GM12891 (cell line): ENCODE measurements at regions not wholly inside any gene's neighbourhood (a gene's known extent, or its start where the extent isn't known, plus 50 kb on each side); places are given as distances from the start of the nearest gene placed in this dataset.

Experiments used
- POLR2A ChIP-seq: IDR thresholded peaks from 2 replicates; pipeline ENCODE4 v1.6.1; 2011; ENCODE audit warnings: low read depth, low read length, control low read depth
- POLR2AphosphoS5 ChIP-seq: IDR thresholded peaks from 2 replicates; pipeline ENCODE4 v1.6.1; 2011; ENCODE audit warnings: low read depth, low read length, control low read depth
- TAF1 ChIP-seq: IDR thresholded peaks from 2 replicates; pipeline ENCODE4 v1.6.1; 2011; ENCODE audit warnings: low read depth, low read length, control low read depth

GRCh38 chr18:78244779-78245178 lies 734.8 kb upstream of the SALL3 start:
- TF ChIP-seq TAF1 (no peak), POLR2A (no peak), POLR2AphosphoS5 (no peak)
